Activated CD4-positive, alpha-beta T cell treated with anti-CD3 and anti-CD28 coated beads, Interleukin-2, amount 10 ng/mL, durations not matched to agents 7 days and 5 days (primary cell): ENCODE measurements at regions not wholly inside any gene's neighbourhood (a gene's known extent, or its start where the extent isn't known, plus 50 kb on each side); places are given as distances from the start of the nearest gene placed in this dataset.

ENCODE experiments used
- CTCF ChIA-PET: fragments of 350-600 bp; sonication (Branson Sonifier 250); formaldehyde crosslinking; loops from one replicate; lab custom pipeline; 2021; ENCODE audit warnings: antibody characterized with exemption; lab: Charles Lee
- POLR2A ChIA-PET: fragments of 350-600 bp; sonication (Branson Sonifier 250); formaldehyde crosslinking; loops from one replicate; lab custom pipeline; 2021; ENCODE audit warnings: antibody characterized with exemption; lab: Charles Lee
- DNase-seq: peaks from one replicate; pipeline ENCODE4 v3.0.0-alpha.2; 2020
- H3K27ac Mint-ChIP-seq: one replicate; pipeline ENCODE4 v1.8.0; 2021; ENCODE audit warnings: mild to moderate bottlenecking, moderate library complexity, mixed read lengths
- H3K27me3 Mint-ChIP-seq: one replicate; pipeline ENCODE4 v1.8.0; 2021; ENCODE audit warnings: mixed read lengths
- H3K36me3 Mint-ChIP-seq: one replicate; pipeline ENCODE4 v1.8.0; 2021; ENCODE audit warnings: low read depth, mixed read lengths
- H3K4me1 Mint-ChIP-seq: one replicate; pipeline ENCODE4 v1.8.0; 2021; ENCODE audit warnings: mixed read lengths
- H3K4me3 Mint-ChIP-seq: one replicate; pipeline ENCODE4 v1.8.0; 2021; ENCODE audit warnings: mild to moderate bottlenecking, moderate library complexity, mixed read lengths
- H3K9me3 Mint-ChIP-seq: one replicate; pipeline ENCODE4 v1.8.0; 2021; ENCODE audit warnings: mixed read lengths

- CTCF ChIA-PET, result no interaction called here
- no peaks in the 10 kb centered on the region for H3K4me1 Mint-ChIP-seq
- DNase-seq, result no peak
- POLR2A ChIA-PET, result no interaction called here
- no peaks in the 10 kb centered on the region for H3K36me3 Mint-ChIP-seq
- H3K4me3 Mint-ChIP-seq, result no peak overlapping the region
- H3K27me3 Mint-ChIP-seq, result no peaks in the 10 kb centered on the region
- H3K9me3 Mint-ChIP-seq, result peaks cover 3% of the 10 kb centered on the region
- no peak overlapping the region for H3K27ac Mint-ChIP-seq
These were observed 1144.1 kb downstream of the LRFN5 start for GRCh38 chr14:42750771-42751170.

GRCh38 chr14:42742084-42742483, 1135.4 kb downstream of the LRFN5 start:
- no peaks in the 10 kb centered on the region for H3K4me1 Mint-ChIP-seq
- no peak overlapping the region for H3K4me3 Mint-ChIP-seq
- no peak overlapping the region for H3K27ac Mint-ChIP-seq
- no peak for DNase-seq
- no peaks in the 10 kb centered on the region for H3K27me3 Mint-ChIP-seq
- peaks cover 8% of the 10 kb centered on the region for H3K9me3 Mint-ChIP-seq
- ChIA-PET POLR2A (no interaction called here), CTCF (no interaction called here)
- no peaks in the 10 kb centered on the region for H3K36me3 Mint-ChIP-seq

- Mint-ChIP-seq H3K27me3 (no peaks in the 10 kb centered on the region), H3K4me1 (no peaks in the 10 kb centered on the region), H3K36me3 (no peaks in the 10 kb centered on the region), H3K9me3 (no peaks in the 10 kb centered on the region), H3K4me3 (no peak overlapping the region), H3K27ac (no peak overlapping the region)
- CTCF ChIA-PET, result no interaction called here
- no peak for DNase-seq
- POLR2A ChIA-PET, result no interaction called here
These were observed 1129.7 kb downstream of the LRFN5 start for GRCh38 chr14:42736408-42736807.

GRCh38 chr14:42734041-42734440, 1127.4 kb downstream of the LRFN5 start:
- DNase-seq, result no peak
- Mint-ChIP-seq H3K4me1 (no peaks in the 10 kb centered on the region), H3K27ac (no peak overlapping the region), H3K9me3 (no peaks in the 10 kb centered on the region), H3K27me3 (no peaks in the 10 kb centered on the region), H3K36me3 (no peaks in the 10 kb centered on the region), H3K4me3 (no peak overlapping the region)
- CTCF ChIA-PET, result no interaction called here
- POLR2A ChIA-PET, result no interaction called here

- POLR2A ChIA-PET, result no interaction called here
- Mint-ChIP-seq H3K4me1 (no peaks in the 10 kb centered on the region), H3K27me3 (no peaks in the 10 kb centered on the region), H3K9me3 (peaks cover 5% of the 10 kb centered on the region), H3K36me3 (no peaks in the 10 kb centered on the region), H3K27ac (no peak overlapping the region), H3K4me3 (no peak overlapping the region)
- CTCF ChIA-PET, result no interaction called here
- DNase-seq, result no peak
These were observed 1125.3 kb downstream of the LRFN5 start for GRCh38 chr14:42732005-42732404.

- no peak overlapping the region for H3K4me3 Mint-ChIP-seq
- DNase-seq, result no peak
- H3K4me1 Mint-ChIP-seq, result no peaks in the 10 kb centered on the region
- no peaks in the 10 kb centered on the region for H3K36me3 Mint-ChIP-seq
- ChIA-PET POLR2A (no interaction called here), CTCF (no interaction called here)
- H3K27ac Mint-ChIP-seq, result no peak overlapping the region
- H3K27me3 Mint-ChIP-seq, result no peaks in the 10 kb centered on the region
- H3K9me3 Mint-ChIP-seq, result peaks cover 6% of the 10 kb centered on the region
These were observed 1124.8 kb downstream of the LRFN5 start for GRCh38 chr14:42731480-42731879.

GRCh38 chr14:42729681-42730080, 1123.0 kb downstream of the LRFN5 start:
- H3K4me3 Mint-ChIP-seq, result no peak overlapping the region

GRCh38 chr14:42719391-42719790, 1112.7 kb downstream of the LRFN5 start:
- Mint-ChIP-seq H3K4me3 (no peak overlapping the region), H3K36me3 (no peaks in the 10 kb centered on the region)
- CTCF ChIA-PET, result no interaction called here

More at GRCh38 chr14:42729681-42730080, 1123.0 kb downstream of the LRFN5 start:
- Mint-ChIP-seq H3K27ac (no peak overlapping the region), H3K27me3 (no peaks in the 10 kb centered on the region), H3K36me3 (no peaks in the 10 kb centered on the region), H3K4me1 (no peaks in the 10 kb centered on the region), H3K9me3 (peaks cover 9% of the 10 kb centered on the region)
- CTCF ChIA-PET, result no interaction called here
- DNase-seq, result no peak
- POLR2A ChIA-PET, result no interaction called here

GRCh38 chr14:42715316-42715715, 1108.6 kb downstream of the LRFN5 start:
- CTCF ChIA-PET, result no interaction called here
- Mint-ChIP-seq H3K36me3 (no peaks in the 10 kb centered on the region), H3K9me3 (peaks cover 11% of the 10 kb centered on the region), H3K4me1 (no peaks in the 10 kb centered on the region), H3K4me3 (no peak overlapping the region), H3K27me3 (no peaks in the 10 kb centered on the region), H3K27ac (no peak overlapping the region)
- no peak for DNase-seq
- POLR2A ChIA-PET, result no interaction called here

More at GRCh38 chr14:42719391-42719790, 1112.7 kb downstream of the LRFN5 start:
- no peak overlapping the region for H3K27ac Mint-ChIP-seq
- H3K9me3 Mint-ChIP-seq, result peaks cover 11% of the 10 kb centered on the region
- POLR2A ChIA-PET, result no interaction called here
- DNase-seq, result no peak
- no peaks in the 10 kb centered on the region for H3K27me3 Mint-ChIP-seq
- no peaks in the 10 kb centered on the region for H3K4me1 Mint-ChIP-seq

GRCh38 chr14:42710071-42710470, 1103.4 kb downstream of the LRFN5 start:
- POLR2A ChIA-PET, result no interaction called here
- CTCF ChIA-PET, result no interaction called here
- Mint-ChIP-seq H3K9me3 (peaks cover 4% of the 10 kb centered on the region), H3K36me3 (no peaks in the 10 kb centered on the region), H3K27ac (no peak overlapping the region), H3K4me1 (no peaks in the 10 kb centered on the region), H3K27me3 (no peaks in the 10 kb centered on the region), H3K4me3 (no peak overlapping the region)
- no peak for DNase-seq

GRCh38 chr14:42703501-42703900, 1096.8 kb downstream of the LRFN5 start:
- ChIA-PET POLR2A (no interaction called here), CTCF (no interaction called here)
- no peak overlapping the region for H3K27ac Mint-ChIP-seq
- no peaks in the 10 kb centered on the region for H3K9me3 Mint-ChIP-seq
- H3K4me1 Mint-ChIP-seq, result no peaks in the 10 kb centered on the region
- no peak for DNase-seq
- H3K4me3 Mint-ChIP-seq, result no peak overlapping the region
- H3K27me3 Mint-ChIP-seq, result no peaks in the 10 kb centered on the region
- no peaks in the 10 kb centered on the region for H3K36me3 Mint-ChIP-seq

GRCh38 chr14:42687421-42687820, 1080.7 kb downstream of the LRFN5 start:
- no peaks in the 10 kb centered on the region for H3K36me3 Mint-ChIP-seq
- H3K9me3 Mint-ChIP-seq, result peaks cover 10% of the 10 kb centered on the region
- H3K27me3 Mint-ChIP-seq, result no peaks in the 10 kb centered on the region
- DNase-seq, result no peak
- H3K27ac Mint-ChIP-seq, result no peak overlapping the region
- H3K4me3 Mint-ChIP-seq, result no peak overlapping the region
- no peaks in the 10 kb centered on the region for H3K4me1 Mint-ChIP-seq
- POLR2A ChIA-PET, result no interaction called here
- CTCF ChIA-PET, result no interaction called here

GRCh38 chr14:42683707-42684106, 1077.0 kb downstream of the LRFN5 start:
- Mint-ChIP-seq H3K36me3 (no peaks in the 10 kb centered on the region), H3K27ac (no peak overlapping the region), H3K27me3 (no peaks in the 10 kb centered on the region), H3K4me3 (no peak overlapping the region), H3K4me1 (no peaks in the 10 kb centered on the region), H3K9me3 (peaks cover 5% of the 10 kb centered on the region)
- POLR2A ChIA-PET, result no interaction called here
- DNase-seq, result no peak
- CTCF ChIA-PET, result no interaction called here

- H3K4me3 Mint-ChIP-seq, result no peak overlapping the region
- no peak for DNase-seq
- POLR2A ChIA-PET, result no interaction called here
- H3K27me3 Mint-ChIP-seq, result no peaks in the 10 kb centered on the region
- no peaks in the 10 kb centered on the region for H3K36me3 Mint-ChIP-seq
- H3K27ac Mint-ChIP-seq, result no peak overlapping the region
- no peaks in the 10 kb centered on the region for H3K4me1 Mint-ChIP-seq
- peaks cover 3% of the 10 kb centered on the region for H3K9me3 Mint-ChIP-seq
- CTCF ChIA-PET, result no interaction called here
These were observed 1070.0 kb downstream of the LRFN5 start for GRCh38 chr14:42676636-42677035.
